Heart left ventricle (tissue), 16 donors: ENCODE measurements at regions not wholly inside any gene's neighbourhood (a gene's known extent, or its start where the extent isn't known, plus 50 kb on each side); places are given as distances from the start of the nearest gene placed in this dataset.
"Not testable (repeated sequence)": the region's sequence is repeated elsewhere in the genome, so short reads cannot be mapped to it uniquely, and the experiment has no call there.

Source experiments
- ATAC-seq, 4 donors: fragments of 200-7000 bp; cut with Tn5 transposase; one replicate each; pipeline ENCODE4 v1.9.1; 2020 to 2022; ENCODE audit warnings: moderate library complexity in 4 of 4, mild to moderate bottlenecking in 3 of 4, moderate number of reproducible peaks in 1 of 4
- DNase-seq, 5 donors: peaks; one replicate each; pipeline ENCODE4 v3.0.0-alpha.2; 2020
- H3K27ac ChIP-seq, 12 donors: fragments of 200-600 bp; sonication (generic) in 4 of 12; one replicate each; pipeline versions ENCODE4 v1.5.0 to v1.8.0; 2016 to 2022; ENCODE audit warnings: mild to moderate bottlenecking in 2 of 12
- H3K27me3 ChIP-seq, 9 donors: fragments of 200-600 bp; sonication (generic) in 2 of 9; one replicate each; pipeline versions ENCODE4 v1.5.1 to v1.8.0; 2016 to 2022; ENCODE audit warnings: mild to moderate bottlenecking in 3 of 9
- H3K36me3 ChIP-seq, 9 donors: fragments of 200-600 bp; sonication (generic) in 2 of 9; one replicate each; pipeline versions ENCODE4 v1.5.0 to v1.8.0; 2018 to 2022; ENCODE audit warnings: mild to moderate bottlenecking in 2 of 9
- H3K4me1 ChIP-seq, 12 donors: fragments of 200-600 bp; sonication (generic) in 4 of 12; one replicate each; pipeline versions ENCODE4 v1.5.0 to v1.8.0; 2016 to 2022; ENCODE audit warnings: mild to moderate bottlenecking in 3 of 12
- H3K4me3 ChIP-seq, 12 donors: fragments of 200-600 bp; sonication (generic) in 4 of 12; one replicate each; pipeline versions ENCODE4 v1.5.0 to v1.8.0; 2017 to 2022; ENCODE audit warnings: mild to moderate bottlenecking in 9 of 12, moderate library complexity in 4 of 12
- H3K9me3 ChIP-seq, 12 donors: fragments of 200-600 bp; sonication (generic) in 4 of 12; one replicate each; pipeline versions ENCODE4 v1.5.0 to v1.8.0; 2016 to 2022; ENCODE audit warnings: mild to moderate bottlenecking in 1 of 12
- CTCF ChIP-seq, 12 donors: fragments of 200-600 bp; sonication (generic) in 4 of 12; IDR thresholded peaks; one replicate each; pipeline versions ENCODE4 v1.5.0 to v1.8.0; 2018 to 2022; ENCODE audit warnings: antibody characterized with exemption in 12 of 12, mild to moderate bottlenecking in 5 of 12
- POLR2A ChIP-seq, 2 donors: fragments of 450-650 bp; IDR thresholded peaks; one replicate each; pipeline ENCODE4 v1.6.1; 2017; ENCODE audit warnings: antibody characterized with exemption in 2 of 2, mild to moderate bottlenecking in 2 of 2, moderate library complexity in 2 of 2
- WGBS, 4 donors: extraction: QIAGEN DNeasy Blood & Tissue Kit in 2 of 4; methylation state at CpG; one replicate each; pipeline versions ENCODE4 v1.1.5 to v1.1.7; 2013 to 2018; 5-methylcytosine and 5-hydroxymethylcytosine counted together
- intact Hi-C, 10 donors: fragments of 100-400 bp; cut with DNase I; formaldehyde crosslinking; loops; one replicate each; pipeline versions ENCODE4 v1.11.1 to v1.14.2; 2022
- donor health status: ischemic (EF 13 %, LVEDD 7.1; RV severe dilation, severe dysfunction).
- donor health status: healthy with polysubstance abuse.
- donor health status: DM: no; HTN: yes; CAD: no.
- donor health status: DM: no; HTN: no; CAD: no.
- donor health status: ischemic (EF 25% LVEDD 6.9; RV normal size, moderate dysfunction).
- donor health status: ischemic (EF 25% LVEDD 5.7; RV mildly dilated, moderate dysfunction).
- donor health status: healthy.
- donor health status: DM: yes; HTN: yes; CAD: no.
- donor health status: ischemic (EF 35%, LVEDD 5.7; RV mildly dilated, moderate dysfunction).
- donor health status: nonischemic (EF 11% LVEDD 7.7; RV severe dilation, severe dysfunction).
- donor health status: DM: yes; HTN: yes; CAD: no.
- donor health status: PGD.
- donor health status: ischemic (EF 29% LVEDD 5.4; RV normal size, mild dysfunction).
- donor health status: nonischemic (EF 23%, LVEDD 6.1; RV moderate dilation, normal function).

- H3K4me3 ChIP-seq = no peak overlapping the region
- 11 to 58% (median 37%) methylated on average over 2 of the region's 2 CpGs for WGBS, 4 donors
- DNase-seq (peak in 2 of 5 donors; percentile 7 to 33), ATAC-seq (peak; percentile 72 to 87 (median 80))
- TF ChIP-seq CTCF (IDR thresholded peaks at IDR 0.05) (no peak), POLR2A (IDR thresholded peaks at IDR 0.05) (no peak)
- H3K27ac ChIP-seq = peak overlapping the region in 10 of 12 donors; percentile 0 to 73 (median 51)
- intact Hi-C loops = no loop called here
- H3K27me3 ChIP-seq = peaks cover 0 to 16% (median 0%) of the 10 kb centered on the region in 9 donors
- peaks cover 0 to 18% (median 7%) of the 10 kb centered on the region in 12 donors for H3K4me1 ChIP-seq
- H3K9me3 ChIP-seq = peaks cover 0 to 13% (median 0%) of the 10 kb centered on the region in 12 donors
- no peaks in the 10 kb centered on the region for H3K36me3 ChIP-seq
Observed at GRCh38 chrX:40866893-40867292, 131.6 kb upstream of the MED14 start.

- Histone ChIP-seq H3K36me3 (no peaks in the 10 kb centered on the region), H3K27ac (peak overlapping the region in 9 of 12 donors; percentile 38 to 73 (median 53)), H3K27me3 (peaks cover 0 to 16% (median 0%) of the 10 kb centered on the region in 9 donors), H3K9me3 (peaks cover 0 to 8% (median 0%) of the 10 kb centered on the region in 12 donors), H3K4me3 (no peak overlapping the region), H3K4me1 (peaks cover 0 to 18% (median 7%) of the 10 kb centered on the region in 12 donors)
- WGBS, 4 donors = 0 to 12% (median 7%) methylated on average over 1 of the region's 1 CpG
- DNase-seq (peak in 2 of 5 donors; percentile 6 to 27), ATAC-seq (peak; percentile 20 to 53 (median 46))
- intact Hi-C loops = no loop called here
- no peak for TF ChIP-seq POLR2A (IDR thresholded peaks at IDR 0.05)
- no peak for TF ChIP-seq CTCF (IDR thresholded peaks at IDR 0.05)
Observed at GRCh38 chrX:40867352-40867751, 132.0 kb upstream of the MED14 start.

GRCh38 chrX:40868868-40869267, 133.5 kb upstream of the MED14 start:
- H3K27me3 ChIP-seq = peaks cover 0 to 16% (median 0%) of the 10 kb centered on the region in 9 donors
- no peak for DNase-seq
- TF ChIP-seq CTCF (IDR thresholded peaks at IDR 0.05) (no peak), POLR2A (IDR thresholded peaks at IDR 0.05) (no peak)
- intact Hi-C loops = no loop called here
- peaks cover 0 to 18% (median 7%) of the 10 kb centered on the region in 12 donors for H3K4me1 ChIP-seq
- WGBS, 4 donors = 85 to 94% (median 93%) methylated on average over 3 of the region's 3 CpGs
- H3K4me3 ChIP-seq = no peak overlapping the region
- H3K27ac ChIP-seq = no peak overlapping the region
- ATAC-seq = no peak
- no peaks in the 10 kb centered on the region for H3K36me3 ChIP-seq
- H3K9me3 ChIP-seq = no peaks in the 10 kb centered on the region

GRCh38 chrX:40870982-40871381, 135.6 kb upstream of the MED14 start:
- H3K27me3 ChIP-seq = peaks cover 0 to 26% (median 0%) of the 10 kb centered on the region in 9 donors
- H3K27ac ChIP-seq, H3K36me3 ChIP-seq, ATAC-seq, H3K4me3 ChIP-seq, DNase-seq, H3K9me3 ChIP-seq: not testable (repeated sequence)
- peaks cover 0 to 17% (median 7%) of the 10 kb centered on the region in 12 donors for H3K4me1 ChIP-seq
- intact Hi-C loops = loop anchor here in 5 of 10 donors (5.0 to 10.0 kb wide), 2 partner anchors 244 to 246 kb away; no protein-coding TSS in a partner anchor
- 88 to 100% (median 95%) methylated on average over 1 of the region's 1 CpG for whole genome bisulfite sequencing, 4 donors
